GM23248 (cell line): ENCODE measurements at regions not wholly inside any gene's neighbourhood (a gene's known extent, or its start where the extent isn't known, plus 50 kb on each side); places are given as distances from the start of the nearest gene placed in this dataset.
A peak's percentile ranks its signal among the peaks of the same experiment; 100 is the strongest.

Source experiments
- DNase-seq: peaks from one replicate; pipeline ENCODE4 v3.0.0-alpha.2; 2015
- H2AFZ ChIP-seq: fragments of 200-600 bp; sonication (generic); 2 replicates; pipeline ENCODE4 v1.6.1; 2016; ENCODE audit warnings: antibody characterized with exemption
- H3F3A ChIP-seq: fragments of 200-600 bp; sonication (generic); 2 replicates; pipeline ENCODE4 v1.6.1; 2016; ENCODE audit warnings: mild to moderate bottlenecking, antibody characterized with exemption, mixed run types; ENCODE audit not compliant: insufficient read depth
- H3K27ac ChIP-seq: fragments of 200-600 bp; sonication (generic); 2 replicates; pipeline ENCODE4 v1.5.1; 2016; ENCODE audit warnings: mild to moderate bottlenecking
- H3K27me3 ChIP-seq: fragments of 200-600 bp; sonication (generic); replicated peaks from 2 replicates; pipeline ENCODE4 v1.6.1; 2016; ENCODE audit warnings: mild to moderate bottlenecking; ENCODE audit not compliant: insufficient read depth
- H3K36me3 ChIP-seq: fragments of 200-600 bp; sonication (generic); 2 replicates; pipeline ENCODE4 v1.6.1; 2016; ENCODE audit warnings: low read depth, mild to moderate bottlenecking
- H3K4me1 ChIP-seq: fragments of 200-600 bp; sonication (generic); 2 replicates; pipeline ENCODE4 v1.6.1; 2016; ENCODE audit warnings: mild to moderate bottlenecking; ENCODE audit not compliant: insufficient read depth
- H3K4me2 ChIP-seq: fragments of 200-600 bp; sonication (generic); one replicate; pipeline ENCODE4 v1.6.1; 2016; ENCODE audit warnings: mild to moderate bottlenecking; ENCODE audit not compliant: unreplicated experiment
- H3K4me3 ChIP-seq: fragments of 200-600 bp; sonication (generic); 2 replicates; pipeline ENCODE4 v1.5.1; 2016; ENCODE audit warnings: mild to moderate bottlenecking
- H3K79me2 ChIP-seq: fragments of 200-600 bp; sonication (generic); 2 replicates; pipeline ENCODE4 v1.6.1; 2016; ENCODE audit warnings: mild to moderate bottlenecking; ENCODE audit not compliant: insufficient read depth
- H3K9ac ChIP-seq: fragments of 200-600 bp; sonication (generic); 2 replicates; pipeline ENCODE4 v1.6.1; 2016; ENCODE audit warnings: mild to moderate bottlenecking
- H3K9me2 ChIP-seq: fragments of 200-600 bp; sonication (generic); 2 replicates; pipeline ENCODE4 v1.6.1; 2016; ENCODE audit warnings: mixed run types, mild to moderate bottlenecking, moderate library complexity; ENCODE audit not compliant: insufficient read depth
- H3K9me3 ChIP-seq: fragments of 200-600 bp; sonication (generic); one replicate; pipeline ENCODE4 v1.6.1; 2017; ENCODE audit warnings: low read depth
- H4K20me1 ChIP-seq: fragments of 200-600 bp; sonication (generic); 2 replicates; pipeline ENCODE4 v1.6.0; 2016; ENCODE audit not compliant: insufficient read depth
- EZH2 ChIP-seq: fragments of 200-600 bp; sonication (generic); IDR thresholded peaks from 2 replicates; pipeline ENCODE4 v1.6.1; 2018; ENCODE audit warnings: antibody characterized with exemption, mild to moderate bottlenecking; ENCODE audit not compliant: insufficient read depth, poor library complexity, severe bottlenecking
- EZH2phosphoT487 ChIP-seq: fragments of 200-600 bp; sonication (generic); IDR thresholded peaks from 2 replicates; pipeline ENCODE4 v1.6.1; 2018; ENCODE audit warnings: antibody characterized with exemption, moderate library complexity, mild to moderate bottlenecking, low read depth; ENCODE audit not compliant: insufficient read depth
- WGBS, 2 experiments: methylation state at CpG; one replicate each; pipeline ENCODE4 v1.1.6; 2015 to 2017; ENCODE audit warnings: low lambda C conversion rate in 2 of 2, low coverage in 1 of 2; ENCODE audit errors: missing lambda C conversion rate in 2 of 2; 5-methylcytosine and 5-hydroxymethylcytosine counted together
- in situ Hi-C: fragments of 300-500 bp; cut with MboI; formaldehyde crosslinking; loops from 2 replicates; pipeline ENCODE4 v1.15.0; 2020

DNA sequence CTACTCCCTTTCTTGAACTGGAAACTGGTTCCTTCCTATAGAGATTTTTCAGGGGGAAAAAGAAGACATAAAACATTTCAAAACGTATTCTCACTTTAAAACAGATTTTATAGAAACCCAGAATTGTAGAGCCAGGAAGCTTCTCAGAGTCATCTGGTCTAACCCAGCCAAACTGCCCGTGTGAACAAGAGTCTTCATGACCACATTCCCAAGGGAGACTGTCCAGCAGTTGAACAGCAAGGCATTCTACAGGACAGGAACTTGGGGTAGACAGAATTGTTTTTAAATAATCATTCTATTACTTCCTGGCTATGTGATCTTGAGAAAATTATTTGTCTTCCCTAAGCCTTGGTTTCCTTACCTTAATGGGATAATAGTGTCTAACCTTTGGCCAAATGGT, 163.5 kb upstream of the IVNS1ABP start:
- TF ChIP-seq EZH2phosphoT487 (no peak), EZH2 (no peak)
- peak; percentile 64 for DNase-seq
- 26 to 30% methylated on average over 2 of the region's 2 CpGs for WGBS, 2 experiments

DNA sequence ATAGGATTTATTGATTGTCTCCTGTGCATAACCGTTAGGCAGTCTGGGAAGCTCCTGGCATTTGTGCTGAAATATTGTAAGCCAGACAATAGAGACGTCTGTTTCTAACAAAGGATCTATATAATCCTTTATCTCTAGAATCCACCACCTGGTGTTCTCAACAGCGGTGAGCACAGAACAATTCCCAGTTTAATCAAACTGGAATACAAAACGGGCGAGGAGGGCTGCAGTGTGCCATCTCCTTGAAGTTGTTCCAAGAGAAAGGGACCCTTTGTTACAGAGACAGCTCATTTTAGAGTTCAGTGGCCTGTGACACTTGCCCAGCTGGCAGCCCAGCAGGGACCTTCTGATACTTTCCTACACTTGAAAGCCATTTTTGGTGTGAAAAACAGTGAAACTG, 162.8 kb upstream of the IVNS1ABP start:
- no peaks in the 10 kb centered on the region for H3K79me2 ChIP-seq
- in situ Hi-C loops: no loop called here
- WGBS, 2 experiments: 93 to 94% methylated on average over 5 of the region's 5 CpGs
- H3K4me3 ChIP-seq: no peak overlapping the region
- no peaks in the 10 kb centered on the region for H3K27me3 ChIP-seq
- no peak overlapping the region for H2AFZ ChIP-seq
- H3K9ac ChIP-seq: no peak overlapping the region
- no peak for DNase-seq
- peaks cover 16% of the 10 kb centered on the region for H3K4me1 ChIP-seq
- no peak overlapping the region for H3K4me2 ChIP-seq
- H3K27ac ChIP-seq: no peak overlapping the region
- no peaks in the 10 kb centered on the region for H3K9me3 ChIP-seq
- no peaks in the 10 kb centered on the region for H3K9me2 ChIP-seq
- TF ChIP-seq EZH2 (no peak), EZH2phosphoT487 (no peak)
- H3K36me3 ChIP-seq: no peaks in the 10 kb centered on the region
- H4K20me1 ChIP-seq: no peaks in the 10 kb centered on the region
- peaks cover 17% of the 10 kb centered on the region for H3F3A ChIP-seq

More for the DNA sequence above, 163.5 kb upstream of the IVNS1ABP start:
- Histone ChIP-seq H3K27ac (no peak overlapping the region), H3K9me3 (no peaks in the 10 kb centered on the region), H3K9ac (no peak overlapping the region), H3K4me2 (no peak overlapping the region), H3K27me3 (no peaks in the 10 kb centered on the region), H4K20me1 (no peaks in the 10 kb centered on the region), H3K4me1 (peaks cover 18% of the 10 kb centered on the region), H3F3A (peaks cover 17% of the 10 kb centered on the region), H3K79me2 (no peaks in the 10 kb centered on the region), H3K9me2 (no peaks in the 10 kb centered on the region), H3K4me3 (no peak overlapping the region), H2AFZ (no peak overlapping the region), H3K36me3 (no peaks in the 10 kb centered on the region)
- in situ Hi-C loops: no loop called here

DNA sequence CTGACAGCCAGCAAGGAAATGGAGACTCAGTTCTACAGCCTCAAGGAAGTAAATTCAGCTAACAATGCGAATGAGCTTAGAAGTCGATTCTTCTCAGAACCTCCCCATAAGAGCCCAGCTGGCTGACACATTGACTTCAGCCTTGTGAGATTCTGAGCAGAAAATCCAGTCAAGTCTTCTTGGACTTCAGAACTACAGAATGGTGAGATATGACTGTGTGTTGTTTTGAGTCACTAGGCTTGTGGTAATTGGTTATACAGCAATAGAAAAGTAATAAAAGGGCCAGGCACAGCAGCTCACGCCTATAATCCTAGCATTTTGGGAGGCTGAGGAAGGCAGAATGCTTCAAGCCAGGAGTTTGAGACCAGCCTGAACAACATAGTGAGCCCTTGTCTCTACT, 161.8 kb upstream of the IVNS1ABP start:
- TF ChIP-seq EZH2phosphoT487 (no peak), EZH2 (no peak)
- Histone ChIP-seq H2AFZ (no peak overlapping the region), H3K4me1 (peaks cover 12% of the 10 kb centered on the region), H4K20me1 (no peaks in the 10 kb centered on the region), H3K4me2 (no peak overlapping the region), H3K36me3 (no peaks in the 10 kb centered on the region), H3K9me2 (no peaks in the 10 kb centered on the region), H3K9me3 (no peaks in the 10 kb centered on the region), H3K4me3 (no peak overlapping the region), H3K9ac (no peak overlapping the region), H3F3A (peaks cover 10% of the 10 kb centered on the region), H3K79me2 (no peaks in the 10 kb centered on the region), H3K27ac (no peak overlapping the region), H3K27me3 (no peaks in the 10 kb centered on the region)
- 88% methylated on average over 3 of the region's 3 CpGs for WGBS, 2 experiments
- DNase-seq: peak; percentile 4
- in situ Hi-C loops: no loop called here

DNA sequence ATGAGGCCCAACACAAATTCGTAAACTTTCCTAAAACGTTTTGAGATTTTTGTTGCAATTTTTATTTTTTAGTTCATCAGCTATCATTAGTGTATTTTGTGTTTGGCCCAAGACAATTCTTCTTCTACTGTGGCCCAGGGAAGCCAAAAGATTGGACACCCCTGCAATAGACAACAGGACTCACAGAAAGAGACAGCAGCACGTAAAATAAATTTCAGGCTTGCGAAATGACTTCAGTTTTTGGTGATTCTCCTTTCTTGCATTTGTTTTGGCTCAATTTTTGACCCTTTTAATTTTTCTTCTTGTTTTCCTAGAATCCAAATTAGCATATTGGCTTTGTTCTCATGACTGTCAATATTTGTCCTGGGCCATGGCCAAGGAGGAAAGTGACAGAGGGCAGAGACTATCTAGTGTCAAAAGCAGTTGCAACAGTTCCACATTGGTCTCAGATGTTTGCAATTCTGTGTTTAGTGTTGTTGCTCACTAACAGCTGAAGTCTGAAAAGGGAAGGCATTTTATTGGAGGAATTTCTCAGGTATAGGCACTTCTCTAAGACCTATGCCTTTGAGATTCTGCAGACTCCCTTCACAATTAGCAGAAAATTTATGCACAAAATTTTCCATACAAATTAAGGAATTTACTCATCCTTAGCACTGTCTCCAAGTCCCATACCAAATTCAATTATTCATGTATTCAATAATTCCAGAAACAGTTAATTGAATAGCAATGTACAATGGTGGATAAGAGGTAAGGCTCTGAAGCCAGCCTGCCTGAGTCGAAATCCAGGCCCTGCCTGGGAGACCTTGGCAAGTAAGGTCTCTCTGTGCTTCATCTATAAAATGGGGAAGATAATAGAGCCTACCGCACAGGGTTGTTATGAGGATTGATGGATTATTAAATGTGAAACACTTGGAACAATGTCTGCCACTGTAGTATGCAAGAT, 160.9 kb upstream of the IVNS1ABP start:
- 0 out of 2 replicates have a peak, but pooled peaks cover 3% of the 10 kb centered on the region for H3K4me1 ChIP-seq
- no peaks in the 10 kb centered on the region for H3K79me2 ChIP-seq
- H3K27me3 ChIP-seq: no peaks in the 10 kb centered on the region
- TF ChIP-seq EZH2phosphoT487: no peak
- no peak for TF ChIP-seq EZH2
- H2AFZ ChIP-seq: no peak overlapping the region
- H3K4me3 ChIP-seq: no peak overlapping the region
- H3K9me3 ChIP-seq: no peaks in the 10 kb centered on the region
- no peak for DNase-seq
- H3K27ac ChIP-seq: no peak overlapping the region
- in situ Hi-C loops: no loop called here
- H3F3A ChIP-seq: peaks cover under 1% of the 10 kb centered on the region
- 54 to 56% methylated on average over 6 of the region's 6 CpGs for WGBS, 2 experiments
- H4K20me1 ChIP-seq: no peaks in the 10 kb centered on the region
- H3K9ac ChIP-seq: no peak overlapping the region
- no peak overlapping the region for H3K4me2 ChIP-seq
- no peaks in the 10 kb centered on the region for H3K36me3 ChIP-seq
- no peaks in the 10 kb centered on the region for H3K9me2 ChIP-seq
